ENCODE measurements at regions not wholly inside any gene's neighbourhood (a gene's known extent, or its start where the extent isn't known, plus 50 kb on each side); places are given as distances from the start of the nearest gene placed in this dataset.

DNA sequence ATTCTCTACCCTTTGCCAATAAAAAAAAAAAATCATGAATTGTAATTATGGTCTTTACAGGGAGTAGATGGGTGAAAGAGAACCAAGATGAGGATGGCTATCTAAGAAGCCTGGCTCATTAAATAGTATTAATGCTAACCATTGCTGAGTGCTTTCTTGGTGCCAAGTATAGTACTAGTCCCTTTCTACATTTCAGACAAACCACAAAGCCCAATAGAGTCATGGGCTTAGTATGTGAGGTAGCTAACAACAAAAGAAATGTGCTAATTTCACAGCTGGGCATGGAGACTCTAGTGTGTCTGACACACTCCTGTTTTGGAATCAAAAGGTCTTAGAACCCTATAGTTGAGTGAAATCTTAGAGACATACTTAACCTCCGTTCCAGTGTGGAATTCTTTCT, 84.5 kb upstream of the ESRRG start:
- Histone ChIP-seq H3K9me3 (no peaks in the 10 kb centered on the region), H3K36me3 (no peaks in the 10 kb centered on the region), H3K4me1 (no peaks in the 10 kb centered on the region), H3K27ac (no peak overlapping the region), H3K27me3 (no peaks in the 10 kb centered on the region), H3K4me3 (no peak overlapping the region)
- DNase-seq (ENCODE audit: low spot score): no peak
- TF ChIP-seq, protein P1, sequence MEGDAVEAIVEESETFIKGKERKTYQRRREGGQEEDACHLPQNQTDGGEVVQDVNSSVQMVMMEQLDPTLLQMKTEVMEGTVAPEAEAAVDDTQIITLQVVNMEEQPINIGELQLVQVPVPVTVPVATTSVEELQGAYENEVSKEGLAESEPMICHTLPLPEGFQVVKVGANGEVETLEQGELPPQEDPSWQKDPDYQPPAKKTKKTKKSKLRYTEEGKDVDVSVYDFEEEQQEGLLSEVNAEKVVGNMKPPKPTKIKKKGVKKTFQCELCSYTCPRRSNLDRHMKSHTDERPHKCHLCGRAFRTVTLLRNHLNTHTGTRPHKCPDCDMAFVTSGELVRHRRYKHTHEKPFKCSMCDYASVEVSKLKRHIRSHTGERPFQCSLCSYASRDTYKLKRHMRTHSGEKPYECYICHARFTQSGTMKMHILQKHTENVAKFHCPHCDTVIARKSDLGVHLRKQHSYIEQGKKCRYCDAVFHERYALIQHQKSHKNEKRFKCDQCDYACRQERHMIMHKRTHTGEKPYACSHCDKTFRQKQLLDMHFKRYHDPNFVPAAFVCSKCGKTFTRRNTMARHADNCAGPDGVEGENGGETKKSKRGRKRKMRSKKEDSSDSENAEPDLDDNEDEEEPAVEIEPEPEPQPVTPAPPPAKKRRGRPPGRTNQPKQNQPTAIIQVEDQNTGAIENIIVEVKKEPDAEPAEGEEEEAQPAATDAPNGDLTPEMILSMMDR (IDR thresholded peaks at IDR 0.05): no peak

DNA sequence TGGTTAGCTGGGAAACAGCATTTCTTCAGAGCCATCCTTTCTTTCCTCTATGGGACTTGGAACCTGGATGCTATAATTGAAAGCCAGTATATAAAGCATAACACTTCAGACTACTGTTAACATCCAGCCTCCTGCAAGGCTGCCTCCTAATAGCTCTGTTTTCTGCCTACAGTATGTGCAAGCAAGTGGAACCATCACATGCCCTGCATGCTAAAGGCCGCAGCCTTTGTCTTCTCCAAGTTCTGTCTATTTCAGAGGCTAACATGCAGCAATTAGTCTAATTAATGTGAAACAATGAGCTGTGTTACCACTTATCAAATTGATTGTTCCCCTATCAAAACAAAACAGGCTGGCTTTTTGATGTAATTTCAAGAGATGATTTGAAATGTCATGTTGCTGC, 82.7 kb upstream of the ESRRG start:
- no peak for DNase-seq (ENCODE audit: low spot score)
- Histone ChIP-seq H3K36me3 (no peaks in the 10 kb centered on the region), H3K4me1 (no peaks in the 10 kb centered on the region), H3K27ac (peak overlapping the region in 1 of 2 donors; percentile 51), H3K9me3 (no peaks in the 10 kb centered on the region), H3K27me3 (no peaks in the 10 kb centered on the region), H3K4me3 (no peak overlapping the region)
- TF ChIP-seq, protein P1 (IDR thresholded peaks at IDR 0.05): no peak

DNA sequence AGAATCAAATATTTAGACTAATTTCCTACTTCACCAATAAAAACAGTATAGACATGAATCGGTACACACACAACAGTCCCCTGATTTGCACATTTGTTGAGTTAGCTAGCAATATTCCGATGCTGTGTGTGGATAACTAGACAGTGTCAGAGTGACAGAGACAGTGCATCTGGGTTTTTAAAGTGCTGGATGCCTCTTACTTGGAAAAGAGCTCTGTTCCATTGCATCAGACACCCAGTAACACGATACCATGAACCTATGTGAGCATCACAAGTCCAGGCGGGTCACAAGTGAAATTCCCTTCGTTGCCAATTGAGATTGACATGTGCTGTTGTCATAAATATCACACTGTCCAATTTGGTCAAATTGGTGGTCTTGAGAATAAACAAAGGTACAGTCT, 82.0 kb upstream of the ESRRG start:
- Histone ChIP-seq H3K27me3 (no peaks in the 10 kb centered on the region), H3K9me3 (no peaks in the 10 kb centered on the region), H3K4me1 (no peaks in the 10 kb centered on the region), H3K4me3 (no peak overlapping the region), H3K36me3 (no peaks in the 10 kb centered on the region), H3K27ac (peak overlapping the region; percentile 9 to 51)
- no peak for DNase-seq (ENCODE audit: low spot score)
- TF ChIP-seq, protein P1 (IDR thresholded peaks at IDR 0.05): no peak

DNA sequence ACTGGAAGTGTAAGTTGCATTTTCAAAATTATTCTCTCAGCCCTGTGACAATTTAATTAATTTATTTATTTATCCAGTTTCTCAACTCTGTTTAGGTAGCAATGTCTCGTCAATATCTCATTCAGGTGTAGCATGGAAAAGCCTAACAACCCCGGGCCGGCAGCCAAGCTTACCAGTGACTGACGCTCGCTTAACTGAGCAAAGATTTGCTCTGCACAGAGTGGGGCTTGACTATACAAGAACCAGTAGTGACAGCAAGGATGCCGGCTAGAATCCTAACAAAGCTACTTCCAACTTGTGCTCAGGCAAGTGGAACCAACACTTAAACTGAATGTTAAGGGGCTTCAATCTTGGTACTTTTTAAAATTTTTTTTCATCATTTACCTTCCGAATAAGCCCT, 80.9 kb upstream of the ESRRG start:
- TF ChIP-seq, protein P1 (IDR thresholded peaks at IDR 0.05): no peak
- DNase-seq (ENCODE audit: low spot score): no peak
- H3K9me3 ChIP-seq: no peaks in the 10 kb centered on the region
- H3K4me3 ChIP-seq: no peak overlapping the region
- no peak overlapping the region for H3K27ac ChIP-seq
- H3K36me3 ChIP-seq: no peaks in the 10 kb centered on the region
- H3K27me3 ChIP-seq: no peaks in the 10 kb centered on the region
- no peaks in the 10 kb centered on the region for H3K4me1 ChIP-seq

DNA sequence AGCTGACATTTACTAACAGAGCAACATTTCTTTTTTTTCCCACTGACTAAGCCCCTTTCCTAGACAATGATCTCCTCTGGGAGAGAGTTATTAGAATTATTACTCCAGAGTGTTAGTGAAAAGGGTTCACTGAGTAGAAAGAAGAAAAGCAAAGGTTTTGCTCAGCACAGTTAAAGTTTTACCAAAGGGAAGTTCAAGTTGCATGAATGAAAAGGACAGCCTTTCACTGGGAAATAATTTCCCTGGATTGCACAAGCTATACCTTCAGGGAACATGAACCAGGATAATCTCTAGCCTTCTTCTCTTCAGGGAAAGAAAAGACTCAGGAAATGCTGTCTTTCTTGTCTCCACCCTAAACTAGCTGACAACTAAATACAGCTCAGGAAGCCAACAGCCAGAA, 71.4 kb upstream of the ESRRG start:
- TF ChIP-seq, protein P1 (IDR thresholded peaks at IDR 0.05): no peak
- no peak overlapping the region for H3K27ac ChIP-seq
- no peaks in the 10 kb centered on the region for H3K36me3 ChIP-seq
- no peaks in the 10 kb centered on the region for H3K4me1 ChIP-seq
- no peak for DNase-seq (ENCODE audit: low spot score)
- H3K9me3 ChIP-seq: no peaks in the 10 kb centered on the region
- H3K27me3 ChIP-seq: no peaks in the 10 kb centered on the region
- no peak overlapping the region for H3K4me3 ChIP-seq

DNA sequence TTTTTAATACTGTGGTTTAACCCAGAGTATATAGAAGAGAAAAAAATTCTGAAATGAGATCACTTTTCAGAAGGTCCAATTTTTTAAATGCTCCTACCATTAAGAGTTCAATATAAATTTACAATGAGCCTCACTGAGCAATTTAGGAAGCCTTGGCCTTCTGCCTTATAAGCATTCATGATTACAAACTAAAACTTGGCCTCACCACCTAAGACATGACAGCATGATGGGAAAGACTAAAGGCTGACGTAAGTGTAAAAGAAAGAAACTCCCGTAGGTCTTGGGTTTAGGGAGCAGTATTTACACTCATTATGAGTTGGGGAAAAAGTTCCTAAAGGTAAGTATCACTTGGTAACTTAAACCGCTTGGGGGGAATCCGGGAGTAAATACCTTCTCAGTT, 70.7 kb upstream of the ESRRG start:
- DNase-seq (ENCODE audit: low spot score): no peak
- Histone ChIP-seq H3K9me3 (no peaks in the 10 kb centered on the region), H3K4me1 (no peaks in the 10 kb centered on the region), H3K27ac (no peak overlapping the region), H3K27me3 (no peaks in the 10 kb centered on the region), H3K4me3 (no peak overlapping the region), H3K36me3 (no peaks in the 10 kb centered on the region)
- TF ChIP-seq, protein P1 (IDR thresholded peaks at IDR 0.05): no peak
